DMS53 treated with DMSO at 0.1 percent for 48 hours (cell line): ENCODE measurements at regions not wholly inside any gene's neighbourhood (a gene's known extent, or its start where the extent isn't known, plus 50 kb on each side); places are given as distances from the start of the nearest gene placed in this dataset.
"Not testable (repeated sequence)": the region's sequence is repeated elsewhere in the genome, so short reads cannot be mapped to it uniquely, and the experiment has no call there.

Experiments used
- DNase-seq: peaks from one replicate; lab custom pipeline; 2025; ENCODE audit not compliant: unreplicated experiment; lab: John Stamatoyannopoulos, UW

DNA sequence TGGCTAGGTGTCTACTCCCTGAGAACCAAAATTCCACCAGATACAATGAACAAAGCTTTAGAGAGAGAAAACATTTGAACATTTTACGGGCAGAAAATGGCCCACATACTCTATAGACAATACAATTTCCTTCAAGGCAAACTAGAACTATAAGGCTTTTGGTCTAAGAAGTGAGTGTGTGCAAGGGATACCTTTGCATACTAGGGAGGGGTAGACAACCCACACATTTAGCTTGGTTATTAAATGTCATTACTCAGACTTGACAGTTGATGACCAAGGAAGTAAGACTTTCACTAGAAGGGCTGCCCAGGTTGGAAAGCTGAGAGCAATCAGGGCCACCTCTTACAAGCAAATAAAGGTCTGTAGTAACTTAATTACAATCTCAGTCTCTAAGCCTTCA, 64.0 kb upstream of the PLEKHM1 start:
- DNase-seq: not testable (repeated sequence)

DNA sequence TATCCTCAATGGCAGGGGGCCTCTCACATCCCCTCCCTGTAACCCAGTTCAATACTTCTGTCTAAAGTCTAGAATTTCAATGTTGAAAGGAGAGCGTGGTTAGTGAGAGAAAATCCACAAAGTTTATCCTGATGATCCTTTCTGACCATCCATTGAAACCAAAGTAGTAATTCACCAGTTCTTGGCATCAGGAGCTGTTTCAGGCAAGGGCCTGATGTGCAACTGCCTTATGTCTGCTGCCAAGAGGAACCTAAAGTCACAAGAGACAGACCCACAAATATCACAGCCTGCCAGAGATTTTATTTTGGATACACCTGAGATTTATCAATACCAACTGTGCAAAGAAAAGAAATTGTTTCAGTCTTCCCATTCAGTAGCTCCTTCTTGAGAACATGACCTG, 68.3 kb upstream of the PLEKHM1 start:
- not testable (repeated sequence) for DNase-seq

DNA sequence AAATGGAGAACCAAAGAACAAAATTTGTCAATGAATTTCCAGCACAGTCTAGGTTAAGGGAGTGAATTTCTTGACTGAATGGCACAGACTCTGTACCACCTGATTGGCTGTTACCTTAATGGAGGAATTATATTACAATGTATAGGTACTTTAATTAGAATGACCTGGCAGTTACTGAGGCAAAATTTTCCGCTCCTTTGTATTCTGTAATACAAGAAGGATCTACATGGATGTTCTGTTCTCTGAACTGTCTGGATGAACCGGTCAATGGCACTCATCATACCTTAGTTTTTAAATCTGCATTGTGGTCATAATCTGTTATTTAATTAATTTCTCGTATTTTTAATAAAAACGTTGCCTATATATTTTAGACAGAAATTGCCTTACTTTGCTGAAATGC, 72.3 kb upstream of the PLEKHM1 start:
- not testable (repeated sequence) for DNase-seq

DNA sequence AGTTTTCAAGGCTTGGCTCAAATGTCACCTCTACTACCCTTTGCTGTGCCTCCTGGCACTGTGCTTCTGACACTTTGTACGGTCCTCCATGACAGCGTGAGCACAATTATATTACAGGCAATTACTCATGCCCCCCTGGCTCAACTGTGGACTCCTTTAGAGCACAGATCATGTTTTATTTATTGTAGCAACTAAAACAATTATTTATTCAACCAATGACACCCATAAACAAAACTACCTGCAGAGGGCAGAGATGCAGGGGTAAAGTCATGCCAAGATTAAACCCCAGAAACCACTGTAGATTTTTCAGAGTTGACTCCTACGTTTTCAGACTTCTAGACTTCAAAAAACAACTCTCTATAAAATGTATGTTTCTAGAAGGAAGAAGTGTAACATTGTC, 72.8 kb upstream of the PLEKHM1 start:
- not testable (repeated sequence) for DNase-seq

DNA sequence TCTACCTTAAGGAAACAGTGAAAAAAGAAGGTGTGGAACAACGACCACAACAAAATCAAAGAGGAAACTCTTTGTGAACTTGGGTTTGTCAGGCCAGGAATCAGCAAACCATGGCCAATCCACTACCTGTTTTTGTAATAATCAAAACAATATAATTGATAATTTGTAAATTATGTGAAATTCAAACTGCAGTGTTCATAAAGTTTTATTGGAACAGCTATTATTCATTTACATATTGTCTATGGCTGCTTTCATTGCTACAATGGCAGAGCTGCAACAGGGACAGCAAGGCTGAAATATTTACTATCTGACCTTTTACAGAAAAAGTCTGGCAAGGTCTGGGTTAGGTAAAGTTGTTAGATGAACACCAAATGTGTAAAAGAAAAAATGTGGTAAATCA, 77.8 kb upstream of the PLEKHM1 start:
- DNase-seq: not testable (repeated sequence)

DNA sequence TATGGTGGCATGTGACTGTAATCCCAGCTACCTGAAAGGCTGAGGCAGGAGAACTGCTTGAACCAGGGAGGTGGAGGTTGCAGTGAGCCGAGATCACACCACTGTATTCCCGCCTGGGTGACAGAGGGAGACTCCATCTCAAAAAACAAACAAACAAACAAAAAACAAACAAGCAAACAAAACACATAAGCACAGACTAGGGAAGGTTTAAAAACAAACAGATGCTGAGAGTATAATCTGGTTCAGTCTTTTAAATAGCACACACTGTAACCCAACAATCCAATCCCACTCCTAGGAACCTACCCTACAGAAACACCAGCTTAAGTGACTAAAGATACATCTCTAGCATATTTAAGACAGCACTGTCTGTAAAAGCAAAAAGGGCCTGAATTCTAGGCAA, 82.8 kb upstream of the PLEKHM1 start:
- DNase-seq: not testable (repeated sequence)

DNA sequence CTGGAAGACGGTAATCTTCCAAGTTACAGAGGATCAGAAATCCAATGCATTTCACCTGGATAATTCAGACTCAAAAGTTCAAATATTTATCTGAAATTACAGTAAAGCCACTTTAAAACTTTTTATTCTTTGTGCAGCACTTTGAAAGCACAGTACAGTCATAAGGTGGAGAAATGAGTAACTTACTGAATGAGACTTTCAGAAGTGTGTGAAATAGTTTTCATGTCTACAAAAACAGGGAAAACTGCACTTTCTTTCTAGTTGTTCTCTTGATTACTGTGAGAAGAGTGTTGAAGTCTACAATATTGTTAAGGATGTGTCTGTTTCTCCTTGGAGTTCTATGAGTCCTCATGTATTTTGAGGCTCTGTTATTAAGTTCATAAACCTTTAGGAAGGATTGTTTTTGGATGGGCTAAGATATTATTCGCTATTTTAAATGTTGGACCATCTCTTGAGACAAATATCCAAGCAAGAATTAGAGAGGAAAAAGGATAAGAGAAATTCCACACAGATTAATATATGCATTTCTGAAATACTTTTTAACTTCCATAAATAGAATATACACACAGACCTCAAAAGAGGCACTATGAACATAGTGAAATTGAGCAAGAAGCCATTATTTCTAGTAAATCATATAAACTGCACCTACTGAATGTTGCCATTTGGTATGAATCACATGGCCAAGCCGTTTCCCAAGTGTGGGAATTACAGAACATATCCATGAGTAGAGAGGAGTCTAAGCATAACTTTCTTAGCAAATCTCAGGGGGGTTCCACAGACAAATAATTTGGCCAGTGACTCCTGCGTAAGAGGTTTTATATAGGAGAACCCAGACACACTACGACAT, 83.6 kb upstream of the PLEKHM1 start:
- no peak for DNase-seq

DNA sequence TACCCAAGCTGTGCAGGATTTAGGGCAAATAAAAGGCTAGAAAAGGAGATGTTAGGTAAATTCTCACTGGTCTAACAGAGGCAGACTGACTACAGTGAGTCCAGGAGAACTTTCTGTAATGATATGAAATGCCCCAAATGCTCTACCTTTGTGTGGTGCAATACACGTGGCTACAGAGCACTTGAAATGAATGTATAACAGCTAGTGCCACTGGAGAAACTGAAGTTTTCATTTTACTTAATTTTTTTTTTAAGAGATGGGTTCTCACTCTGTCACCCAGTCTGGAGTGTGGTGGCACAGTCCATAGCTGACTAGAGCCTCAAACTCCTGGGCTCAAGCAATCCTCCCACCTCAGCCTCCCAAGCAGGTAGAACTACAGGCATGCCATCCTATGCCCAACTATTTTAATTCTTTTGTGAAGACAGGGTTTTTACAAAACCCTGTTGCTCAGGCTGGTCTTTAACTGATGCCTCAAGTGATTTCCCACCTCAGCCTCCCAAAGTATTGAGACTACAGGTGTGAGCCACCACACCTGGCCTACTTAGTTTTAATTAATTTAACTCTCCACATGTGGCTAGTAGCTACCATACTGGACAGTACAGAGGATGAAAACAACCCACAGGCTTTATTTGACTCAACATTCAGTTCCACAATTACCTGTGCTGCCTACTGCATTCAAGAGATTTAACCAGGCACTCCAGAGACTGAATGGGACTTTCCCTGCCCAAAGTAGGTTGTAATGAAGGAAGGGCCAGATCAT, 84.8 kb upstream of the PLEKHM1 start:
- no peak for DNase-seq

DNA sequence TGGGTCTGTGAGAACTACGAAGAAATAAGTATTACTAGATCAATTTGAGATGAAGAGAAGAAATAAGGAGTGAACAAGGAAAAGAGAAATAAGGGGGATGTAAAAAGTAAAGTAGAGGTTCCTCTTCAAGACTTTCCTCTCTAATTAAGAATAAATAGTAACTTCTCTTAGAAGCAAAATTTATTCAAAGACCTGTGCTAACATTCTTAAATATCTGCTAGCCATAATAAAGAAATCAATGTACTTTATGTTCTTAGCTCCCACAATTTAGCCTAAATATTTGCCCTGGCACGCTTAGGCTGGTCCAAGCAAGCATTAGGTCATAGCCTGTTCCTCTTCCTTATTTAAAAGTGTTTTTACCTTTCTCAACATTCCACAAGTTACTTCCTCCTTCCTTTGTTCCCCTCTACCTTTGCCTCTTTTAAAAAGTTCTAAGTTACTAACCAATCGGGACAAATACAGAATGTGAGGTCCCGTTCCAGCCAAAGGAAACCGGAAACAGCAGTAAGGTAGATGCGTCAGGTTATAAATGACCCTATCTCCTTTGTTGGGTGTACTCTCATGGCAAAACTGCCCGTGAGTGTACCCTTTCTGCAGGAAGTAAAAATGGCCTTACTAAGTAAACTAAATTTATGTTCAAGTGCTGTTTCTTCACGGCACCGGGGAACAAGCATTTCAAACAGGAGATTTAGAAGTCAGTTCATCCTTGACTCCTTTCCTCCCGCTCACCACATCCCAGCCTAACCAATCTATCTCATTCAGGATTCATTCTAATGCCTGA, 86.2 kb upstream of the PLEKHM1 start:
- not testable (repeated sequence) for DNase-seq

DNA sequence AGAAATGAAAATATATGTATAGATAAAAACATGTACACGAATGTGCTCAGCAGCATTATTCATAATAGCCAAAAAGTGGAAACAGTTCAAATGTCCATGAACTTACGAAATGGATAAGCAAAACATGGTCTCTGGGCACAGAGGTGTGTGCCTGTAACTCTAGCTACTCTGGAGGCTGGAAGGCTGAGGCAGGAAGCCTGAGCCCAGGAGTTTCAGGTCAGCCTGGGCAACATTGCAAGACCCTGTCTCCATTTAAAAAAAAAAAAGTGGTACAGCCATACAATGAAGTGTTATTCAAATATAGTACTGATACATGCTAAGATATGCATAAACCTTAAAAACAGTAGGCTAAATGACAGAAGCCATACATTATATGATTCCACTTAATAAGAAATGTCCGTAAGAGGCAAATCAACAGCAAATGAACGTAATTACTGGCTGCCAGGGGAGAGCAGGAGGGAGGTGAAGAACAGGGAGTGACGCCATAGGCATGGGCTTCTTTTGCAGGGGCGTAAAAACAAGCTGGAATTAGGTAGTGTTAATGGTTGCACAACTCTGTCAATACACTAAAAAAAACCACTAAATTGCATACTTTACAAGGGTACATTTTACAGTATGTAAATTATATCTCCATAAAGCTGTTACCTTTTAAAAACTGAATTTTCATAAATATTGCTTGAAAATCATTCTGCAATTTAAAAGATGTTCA, 87.2 kb upstream of the PLEKHM1 start:
- DNase-seq: no peak

DNA sequence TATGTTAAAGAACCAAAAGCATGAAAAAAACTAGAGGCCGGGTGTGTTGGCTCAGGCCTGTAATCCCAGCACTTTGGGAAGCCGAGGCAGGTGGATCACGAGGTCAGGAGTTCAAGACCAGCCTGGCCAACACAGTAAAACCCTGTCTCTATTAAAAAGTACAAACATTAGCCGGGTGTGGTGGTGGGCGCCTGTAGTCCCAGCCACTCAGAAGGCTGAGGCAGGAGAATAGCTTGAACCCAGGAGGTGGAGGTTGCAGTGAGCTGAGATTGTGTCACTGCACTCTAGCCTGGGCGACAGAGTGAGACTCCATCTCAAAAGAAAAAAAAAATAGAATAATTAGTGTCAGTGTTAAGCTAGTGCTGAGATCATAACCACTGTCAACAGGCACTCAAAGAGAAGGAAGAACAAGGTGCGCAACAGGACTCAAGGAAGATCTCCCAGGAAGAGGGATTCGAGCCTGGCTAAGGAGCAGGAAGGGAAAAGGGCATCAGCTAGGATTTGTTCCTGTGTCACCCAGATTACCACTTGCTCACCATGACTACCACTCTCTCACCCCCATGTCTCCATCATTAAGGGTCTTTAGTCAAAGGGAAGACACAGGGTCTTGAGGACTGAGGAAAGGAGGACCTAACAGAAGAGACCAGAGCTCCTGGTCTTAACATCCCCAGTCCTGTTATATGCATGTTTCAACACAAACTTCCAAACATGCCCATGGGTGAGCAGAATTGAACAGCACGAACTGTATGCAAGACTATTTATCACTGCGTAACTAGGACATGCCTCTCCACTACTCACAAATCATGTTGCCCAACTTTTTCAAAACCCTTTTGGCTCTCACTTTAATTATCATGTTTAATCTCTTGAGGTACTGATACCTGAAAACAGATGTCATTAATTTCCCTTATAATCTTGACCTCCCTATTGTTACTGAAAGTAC, 88.3 kb upstream of the PLEKHM1 start:
- DNase-seq: no peak

DNA sequence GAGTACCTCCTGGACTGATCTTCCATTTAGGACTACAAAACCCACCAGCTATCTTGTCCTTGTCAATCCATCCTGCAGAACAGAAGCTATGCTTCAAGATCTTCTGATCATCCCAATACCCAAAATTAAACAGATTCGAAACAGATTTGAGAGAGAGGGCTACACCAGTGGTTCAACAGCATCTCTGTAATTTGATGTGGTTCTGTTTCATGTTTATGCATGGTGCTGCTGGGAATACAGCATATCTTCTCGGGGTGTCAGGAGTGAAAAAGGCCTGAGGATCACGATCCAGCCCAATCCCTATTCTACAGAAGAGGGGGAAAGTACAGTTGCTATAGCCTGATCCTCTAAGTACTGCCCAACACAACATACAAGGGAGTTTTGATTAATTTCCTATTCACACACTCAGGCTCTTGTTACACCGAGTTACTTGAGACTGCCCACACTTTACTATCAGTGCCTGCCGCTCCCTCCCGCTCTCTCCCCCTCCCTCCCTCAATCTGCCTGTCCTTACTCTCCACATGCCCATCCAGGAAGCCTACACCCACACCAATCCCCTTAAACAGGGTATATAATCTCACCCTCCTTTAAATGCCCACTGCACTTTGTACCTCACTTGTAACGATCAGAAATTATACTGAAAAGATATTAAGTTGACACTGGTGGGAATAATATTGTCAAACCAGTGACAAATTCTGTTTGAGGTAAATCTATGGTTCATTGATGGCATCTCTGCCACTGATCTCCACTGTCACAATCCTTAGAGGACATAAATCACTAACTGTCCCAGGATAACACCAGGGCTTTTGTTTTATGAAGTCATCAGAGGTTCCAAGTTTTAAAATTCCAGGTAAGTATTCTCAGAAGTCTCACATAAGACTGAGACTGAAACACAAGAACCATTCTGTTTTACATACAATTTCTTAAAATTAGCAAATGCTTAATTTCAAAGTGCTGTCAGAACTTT, 89.3 kb upstream of the PLEKHM1 start:
- DNase-seq: no peak

DNA sequence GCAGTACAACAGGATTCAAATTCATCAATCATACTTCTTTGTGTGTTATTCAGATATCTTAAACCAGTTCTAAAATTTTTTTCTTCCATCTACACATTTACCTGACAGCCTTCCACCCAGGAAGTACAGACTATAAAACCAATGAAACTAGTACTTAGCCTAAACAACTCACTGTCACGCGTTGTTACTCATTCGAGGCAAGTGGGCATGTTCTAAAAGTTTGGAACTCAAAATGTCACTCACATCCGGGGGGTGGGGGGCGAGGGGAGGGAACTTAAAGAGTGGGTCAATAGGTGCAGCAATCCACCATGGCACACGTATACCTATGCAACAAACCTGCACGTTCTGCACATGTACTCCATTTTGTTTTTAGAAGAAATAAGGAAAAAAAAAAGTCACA, 90.4 kb upstream of the PLEKHM1 start:
- no peak for DNase-seq

DNA sequence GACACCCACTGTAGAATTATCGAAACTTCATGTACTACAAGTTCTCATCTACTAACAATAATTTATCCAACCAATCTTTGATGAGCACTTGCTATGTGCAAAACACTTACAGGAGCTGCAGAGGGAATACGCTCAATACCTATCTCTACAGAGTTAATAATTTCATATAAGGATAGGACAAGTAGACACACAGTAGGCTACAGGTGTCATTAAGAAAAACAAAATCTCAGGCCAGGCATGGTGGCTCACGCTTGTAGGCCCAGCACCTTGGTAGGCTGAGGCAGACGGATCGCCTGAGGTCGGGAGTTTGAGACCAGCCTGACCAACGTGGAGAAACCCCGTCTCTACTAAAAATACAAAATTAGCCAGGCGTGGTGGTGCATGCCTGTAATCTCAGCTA, 91.3 kb upstream of the PLEKHM1 start:
- DNase-seq: no peak

DNA sequence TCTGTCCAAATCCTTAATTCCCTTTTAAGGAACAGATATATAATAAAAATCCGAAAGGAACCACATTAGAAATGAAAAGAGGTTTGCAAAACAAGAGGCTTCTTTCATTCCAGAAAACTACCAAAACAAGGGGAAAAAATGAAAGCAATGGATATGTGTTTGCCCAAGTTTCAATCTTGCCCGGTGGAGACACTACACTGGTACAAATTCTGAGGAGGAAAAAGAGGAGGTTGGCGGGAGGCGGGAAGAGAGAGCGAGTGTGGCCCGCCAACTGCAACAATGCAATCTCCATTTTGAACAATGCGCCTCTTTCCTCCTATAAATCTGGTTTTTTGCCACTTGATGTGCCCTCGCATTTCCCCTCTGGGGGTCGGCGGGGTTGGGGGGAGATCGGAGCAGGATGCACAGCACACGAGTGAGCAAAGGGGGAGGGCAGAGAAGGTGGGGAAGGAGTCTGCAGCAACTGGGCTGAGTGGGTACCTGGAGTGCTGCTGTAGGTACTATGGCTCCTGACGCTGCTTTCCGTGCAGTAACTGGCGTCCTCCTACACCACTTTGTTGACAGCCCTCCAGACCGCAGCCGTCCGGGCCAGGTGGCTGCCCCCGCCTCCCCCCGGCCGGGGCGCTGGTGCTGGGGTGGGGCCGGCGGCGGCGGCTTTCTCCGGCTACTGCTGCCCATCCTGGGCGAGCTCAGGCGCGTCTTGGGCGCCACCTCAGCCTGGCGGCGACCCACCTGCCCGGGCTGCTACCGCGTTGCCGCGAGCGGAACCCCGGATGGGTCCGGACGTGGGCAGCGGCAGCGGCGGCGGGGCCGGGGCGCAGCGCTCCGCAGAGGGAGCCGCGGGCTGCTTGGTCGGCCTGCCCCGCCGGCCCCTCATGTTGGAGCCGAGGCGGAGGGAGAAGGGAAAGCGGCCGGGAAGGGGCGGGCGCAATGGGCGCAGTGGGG, 93.8 kb upstream of the PLEKHM1 start:
- DNase-seq: no peak

DNA sequence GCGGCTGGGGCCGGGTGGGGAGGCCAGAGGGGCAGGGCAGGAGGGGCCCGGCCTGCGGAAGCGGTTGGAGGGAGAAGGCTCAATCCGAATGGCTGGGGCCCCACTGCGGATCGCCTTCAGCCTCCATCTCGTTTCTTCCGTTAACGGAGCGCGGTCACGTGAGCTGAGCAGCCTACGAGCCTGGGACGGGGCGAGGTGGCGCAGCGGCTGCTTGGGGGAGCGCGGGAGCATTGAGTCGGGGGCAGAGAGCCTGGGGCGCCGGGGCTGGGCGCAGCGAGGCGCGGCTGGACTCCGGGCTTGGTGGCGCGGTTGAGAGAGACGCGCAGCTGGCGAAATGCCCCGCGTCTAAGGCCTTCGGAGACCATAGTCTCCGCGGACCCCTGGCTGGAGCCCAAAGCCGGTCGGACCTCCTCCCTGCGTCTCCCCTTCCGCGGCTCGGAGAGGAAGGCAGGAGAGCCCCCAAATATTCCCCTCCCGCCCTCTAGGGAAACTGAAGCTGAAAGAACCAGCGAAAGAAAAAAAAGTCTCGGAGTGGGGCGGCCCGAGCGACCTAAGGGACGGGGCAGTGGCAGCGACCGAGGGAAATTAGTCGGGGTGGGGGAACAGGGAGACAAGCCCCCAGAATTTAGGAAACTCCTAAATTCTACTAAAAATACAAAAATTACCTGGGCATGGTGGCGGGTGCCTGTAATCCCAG, 94.7 kb upstream of the PLEKHM1 start:
- DNase-seq: not testable (repeated sequence)
